CD4-positive, CD25-positive, alpha-beta regulatory T cell (primary cell): ENCODE measurements at regions not wholly inside any gene's neighbourhood (a gene's known extent, or its start where the extent isn't known, plus 50 kb on each side); places are given as distances from the start of the nearest gene placed in this dataset.

Source experiments
- ATAC-seq, 2 donors: fragments of 150-1000 bp; cut with Tn5 transposase; one replicate each; pipeline ENCODE4 v1.10.0; 2021; ENCODE audit warnings: low read depth in 2 of 2, moderate number of reproducible peaks in 2 of 2, moderate library complexity in 1 of 2
- DNase-seq, 3 donors: peaks; one replicate each; pipeline versions ENCODE4 v3.0.0 to v3.0.0-alpha.2; 2012 to 2022; ENCODE audit warnings: mixed read lengths in 1 of 3
- H3K27ac ChIP-seq: one replicate; pipeline ENCODE4 v1.7.0; 2013; ENCODE audit warnings: mild to moderate bottlenecking, low read length; ENCODE audit not compliant: insufficient read depth, poor library complexity, severe bottlenecking
- H3K27me3 ChIP-seq: one replicate; pipeline ENCODE4 v1.7.0; 2013; ENCODE audit warnings: low read length; ENCODE audit not compliant: control insufficient read depth, insufficient read depth
- H3K36me3 ChIP-seq: one replicate; pipeline ENCODE4 v1.7.0; 2013; ENCODE audit warnings: mild to moderate bottlenecking, low read length, moderate library complexity; ENCODE audit not compliant: control insufficient read depth, insufficient read depth
- H3K4me1 ChIP-seq: 2 replicates; pipeline ENCODE4 v1.7.0; 2013; ENCODE audit warnings: mild to moderate bottlenecking, low read length; ENCODE audit not compliant: insufficient read depth, control insufficient read depth, poor library complexity, severe bottlenecking
- H3K4me3 ChIP-seq: one replicate; pipeline ENCODE4 v1.7.0; 2013; ENCODE audit warnings: low read depth, mild to moderate bottlenecking, low read length, moderate library complexity
- H3K9me3 ChIP-seq, 2 experiments: 1 replicate in 1 of 2; 2 replicates in 1 of 2; pipeline ENCODE4 v1.7.0; 2013; ENCODE audit warnings: low read length in 2 of 2, mild to moderate bottlenecking in 1 of 2, moderate library complexity in 1 of 2; ENCODE audit not compliant: control insufficient read depth in 2 of 2
- H3K27ac Mint-ChIP-seq, 3 donors: one replicate each; pipeline ENCODE4 v1.8.0; 2020 to 2022; ENCODE audit warnings: mild to moderate bottlenecking in 3 of 3, mixed read lengths in 3 of 3, moderate library complexity in 2 of 3
- H3K27me3 Mint-ChIP-seq: one replicate; pipeline ENCODE4 v1.8.0; 2022; ENCODE audit warnings: mild to moderate bottlenecking, mixed read lengths
- H3K36me3 Mint-ChIP-seq: one replicate; pipeline ENCODE4 v1.8.0; 2020; ENCODE audit warnings: mixed read lengths
- H3K4me1 Mint-ChIP-seq, 4 donors: one replicate each; pipeline ENCODE4 v1.8.0; 2020 to 2022; ENCODE audit warnings: mixed read lengths in 4 of 4, mild to moderate bottlenecking in 1 of 4
- H3K4me3 Mint-ChIP-seq, 4 donors: one replicate each; pipeline ENCODE4 v1.8.0; 2020 to 2022; ENCODE audit warnings: mild to moderate bottlenecking in 4 of 4, mixed read lengths in 4 of 4, moderate library complexity in 3 of 4
- H3K9me3 Mint-ChIP-seq, 7 donors: one replicate each; pipeline ENCODE4 v1.8.0; 2020 to 2022; ENCODE audit warnings: mixed read lengths in 7 of 7, mild to moderate bottlenecking in 3 of 7, moderate library complexity in 2 of 7

GRCh38 chr2:103103678-103104077, 341.8 kb downstream of the TMEM182 start:
- Histone ChIP-seq H3K27me3 (no peaks in the 10 kb centered on the region), H3K36me3 (no peaks in the 10 kb centered on the region), H3K4me3 (no peak overlapping the region), H3K9me3 (no peaks in the 10 kb centered on the region), H3K27ac (no peak overlapping the region), H3K4me1 (no peaks in the 10 kb centered on the region)
- DNase-seq (no peak), ATAC-seq (no peak)
- H3K27ac Mint-ChIP-seq: no peak overlapping the region
- no peaks in the 10 kb centered on the region for H3K36me3 Mint-ChIP-seq
- no peaks in the 10 kb centered on the region for H3K27me3 Mint-ChIP-seq
- H3K9me3 Mint-ChIP-seq: peaks cover 0 to 6% (median 2%) of the 10 kb centered on the region in 7 donors
- no peaks in the 10 kb centered on the region for H3K4me1 Mint-ChIP-seq
- H3K4me3 Mint-ChIP-seq: no peak overlapping the region

DNA sequence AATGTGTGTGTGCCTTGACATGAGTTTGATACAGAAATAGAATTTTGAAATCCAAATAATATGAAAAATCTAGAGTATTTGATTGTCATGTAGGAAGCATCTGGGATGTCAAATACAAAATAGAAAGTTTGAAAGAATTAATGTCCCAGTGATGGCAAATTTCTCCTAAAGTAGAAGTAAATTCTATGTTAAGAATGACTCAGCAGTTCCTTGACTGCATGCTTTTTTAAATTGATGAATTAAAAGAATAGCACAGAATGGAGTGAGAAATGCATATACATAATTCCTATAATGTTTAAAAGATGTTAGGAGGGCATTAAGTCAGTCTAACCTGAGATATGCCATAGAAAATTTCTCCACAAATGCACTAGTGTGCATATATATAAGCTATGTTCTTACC, 357.5 kb downstream of the TMEM182 start:
- no peaks in the 10 kb centered on the region for H3K36me3 Mint-ChIP-seq
- Histone ChIP-seq H3K4me3 (no peak overlapping the region), H3K4me1 (no peaks in the 10 kb centered on the region), H3K27ac (no peak overlapping the region), H3K27me3 (no peaks in the 10 kb centered on the region), H3K36me3 (no peaks in the 10 kb centered on the region), H3K9me3 (no peaks in the 10 kb centered on the region)
- ATAC-seq (no peak), DNase-seq (no peak)
- no peak overlapping the region for H3K4me3 Mint-ChIP-seq
- H3K9me3 Mint-ChIP-seq: peaks cover 0 to 3% (median 0%) of the 10 kb centered on the region in 7 donors
- H3K27me3 Mint-ChIP-seq: no peaks in the 10 kb centered on the region
- H3K27ac Mint-ChIP-seq: no peak overlapping the region
- no peaks in the 10 kb centered on the region for H3K4me1 Mint-ChIP-seq

DNA sequence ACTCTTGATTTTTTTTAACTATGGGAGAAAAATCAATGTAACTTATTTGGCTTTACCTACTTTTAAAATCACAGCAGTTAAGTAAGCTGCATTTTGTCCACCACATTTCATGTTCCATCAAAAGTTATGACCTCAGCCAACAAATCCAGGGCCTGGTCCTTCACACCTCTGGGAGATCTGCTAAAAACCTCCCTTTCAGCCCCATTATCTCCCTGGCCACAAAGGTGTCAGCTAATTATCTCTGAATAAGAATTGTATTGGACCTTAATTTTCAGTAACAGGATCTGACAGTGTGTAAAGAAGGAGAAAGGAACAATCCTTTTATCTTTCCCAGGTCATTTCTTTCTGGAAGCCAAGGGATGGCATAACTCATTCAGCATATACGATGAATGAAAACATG, 359.3 kb downstream of the TMEM182 start:
- Mint-ChIP-seq H3K36me3 (no peaks in the 10 kb centered on the region), H3K4me1 (no peaks in the 10 kb centered on the region), H3K9me3 (peaks cover 0 to 3% (median 0%) of the 10 kb centered on the region in 7 donors), H3K27me3 (no peaks in the 10 kb centered on the region), H3K27ac (no peak overlapping the region), H3K4me3 (no peak overlapping the region)
- no peaks in the 10 kb centered on the region for H3K9me3 ChIP-seq
- H3K36me3 ChIP-seq: no peaks in the 10 kb centered on the region
- ATAC-seq (no peak), DNase-seq (no peak)
- no peaks in the 10 kb centered on the region for H3K4me1 ChIP-seq
- H3K27me3 ChIP-seq: no peaks in the 10 kb centered on the region
- no peak overlapping the region for H3K4me3 ChIP-seq
- H3K27ac ChIP-seq: no peak overlapping the region

- H3K27ac ChIP-seq: no peak overlapping the region
- H3K27me3 ChIP-seq: no peaks in the 10 kb centered on the region
- no peaks in the 10 kb centered on the region for H3K4me1 ChIP-seq
- no peaks in the 10 kb centered on the region for H3K9me3 ChIP-seq
- H3K27me3 Mint-ChIP-seq: no peaks in the 10 kb centered on the region
- DNase-seq (no peak), ATAC-seq (no peak)
- no peaks in the 10 kb centered on the region for H3K36me3 Mint-ChIP-seq
- no peak overlapping the region for H3K27ac Mint-ChIP-seq
- no peaks in the 10 kb centered on the region for H3K9me3 Mint-ChIP-seq
- H3K4me3 Mint-ChIP-seq: no peak overlapping the region
- no peaks in the 10 kb centered on the region for H3K4me1 Mint-ChIP-seq
- no peaks in the 10 kb centered on the region for H3K36me3 ChIP-seq
- no peak overlapping the region for H3K4me3 ChIP-seq
Measured at GRCh38 chr2:103123516-103123915, 361.7 kb downstream of the TMEM182 start.

DNA sequence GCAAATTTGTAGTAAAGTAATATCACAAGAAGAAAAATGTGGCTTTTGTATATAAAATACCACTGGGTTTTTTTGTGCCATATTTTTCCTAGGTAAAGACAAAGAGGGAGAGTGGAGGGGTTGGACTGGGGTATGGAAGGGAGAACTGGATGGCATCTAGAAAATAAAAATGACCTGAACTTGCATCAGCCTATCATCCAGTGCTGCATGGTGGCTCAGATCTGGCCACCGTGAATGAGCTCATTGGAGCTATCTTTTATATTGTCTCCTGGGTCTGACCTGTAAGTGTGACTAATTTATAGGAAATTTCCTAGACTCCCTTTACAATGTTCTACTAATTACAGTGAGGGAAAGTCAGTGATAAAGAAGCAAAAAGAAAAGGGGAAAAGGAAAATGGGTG, 369.0 kb downstream of the TMEM182 start:
- no peak overlapping the region for H3K27ac Mint-ChIP-seq

GRCh38 chr2:103132536-103133217, 370.8 kb downstream of the TMEM182 start:
- DNase-seq: peak in 1 of 3 donors; percentile 1
- Histone ChIP-seq H3K27me3 (no peaks in the 10 kb centered on the region), H3K9me3 (peaks cover 0 to 6% of the 10 kb centered on the region in 2 experiments), H3K4me3 (no peak overlapping the region), H3K36me3 (no peaks in the 10 kb centered on the region), H3K4me1 (no peaks in the 10 kb centered on the region), H3K27ac (no peak overlapping the region)
- Mint-ChIP-seq H3K4me1 (no peaks in the 10 kb centered on the region), H3K36me3 (no peaks in the 10 kb centered on the region), H3K9me3 (peaks cover 0 to 7% (median 1%) of the 10 kb centered on the region in 7 donors), H3K27ac (no peak overlapping the region), H3K4me3 (no peak overlapping the region), H3K27me3 (no peaks in the 10 kb centered on the region)
- no peak for ATAC-seq

More for the DNA sequence above, 369.0 kb downstream of the TMEM182 start:
- Histone ChIP-seq H3K27me3 (no peaks in the 10 kb centered on the region), H3K4me1 (no peaks in the 10 kb centered on the region), H3K36me3 (no peaks in the 10 kb centered on the region), H3K4me3 (no peak overlapping the region), H3K27ac (no peak overlapping the region), H3K9me3 (no peaks in the 10 kb centered on the region)
- no peak for DNase-seq
- no peak overlapping the region for H3K4me3 Mint-ChIP-seq
- no peak for ATAC-seq
- H3K9me3 Mint-ChIP-seq: peaks cover 0 to 6% (median 1%) of the 10 kb centered on the region in 7 donors
- H3K27me3 Mint-ChIP-seq: no peaks in the 10 kb centered on the region
- no peaks in the 10 kb centered on the region for H3K4me1 Mint-ChIP-seq
- no peaks in the 10 kb centered on the region for H3K36me3 Mint-ChIP-seq

- Histone ChIP-seq H3K27ac (no peak overlapping the region), H3K9me3 (peaks cover 0 to 6% of the 10 kb centered on the region in 2 experiments), H3K27me3 (no peaks in the 10 kb centered on the region), H3K4me1 (no peaks in the 10 kb centered on the region), H3K36me3 (no peaks in the 10 kb centered on the region), H3K4me3 (no peak overlapping the region)
- no peaks in the 10 kb centered on the region for H3K27me3 Mint-ChIP-seq
- no peak overlapping the region for H3K4me3 Mint-ChIP-seq
- H3K4me1 Mint-ChIP-seq: no peaks in the 10 kb centered on the region
- no peak for ATAC-seq
- peaks cover 0 to 12% (median 1%) of the 10 kb centered on the region in 7 donors for H3K9me3 Mint-ChIP-seq
- no peak for DNase-seq
- H3K36me3 Mint-ChIP-seq: no peaks in the 10 kb centered on the region
- H3K27ac Mint-ChIP-seq: no peak overlapping the region
Measured at GRCh38 chr2:103135679-103136078, 373.8 kb downstream of the TMEM182 start.
